ENCODE measurements at regions not wholly inside any gene's neighbourhood (a gene's known extent, or its start where the extent isn't known, plus 50 kb on each side); places are given as distances from the start of the nearest gene placed in this dataset.
"Not testable (repeated sequence)": the region's sequence is repeated elsewhere in the genome, so short reads cannot be mapped to it uniquely, and the experiment has no call there.

DNA sequence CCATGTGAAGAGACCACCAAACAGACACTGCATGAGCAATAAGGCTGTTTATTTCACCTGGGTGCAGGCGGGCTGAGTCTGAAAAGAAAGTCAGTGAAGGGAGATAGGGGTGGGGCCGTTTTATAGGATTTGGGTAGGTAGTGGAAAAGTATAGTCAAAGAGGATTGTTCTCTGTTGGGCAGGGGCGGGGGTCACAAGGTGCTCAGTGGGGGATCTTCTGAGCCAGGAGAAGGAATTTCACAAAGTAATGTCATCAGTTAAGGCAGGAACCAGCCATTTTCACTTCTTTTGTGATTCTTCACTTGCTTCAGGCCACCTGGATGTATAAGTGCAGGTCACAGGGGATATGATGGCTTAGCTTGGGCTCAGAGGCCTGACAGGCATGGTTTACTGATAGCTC is 444.6 kb upstream of the ZNG1F start:
- not testable (repeated sequence) for H3K4me3 Mint-ChIP-seq; H3K4me1 Mint-ChIP-seq (ENCODE audit: low read depth); DNase-seq (ENCODE audit: low spot score); H3K36me3 Mint-ChIP-seq (ENCODE audit: low read depth); H3K9me3 Mint-ChIP-seq; H3K27ac Mint-ChIP-seq; H3K27me3 Mint-ChIP-seq (ENCODE audit: low read depth)

DNA sequence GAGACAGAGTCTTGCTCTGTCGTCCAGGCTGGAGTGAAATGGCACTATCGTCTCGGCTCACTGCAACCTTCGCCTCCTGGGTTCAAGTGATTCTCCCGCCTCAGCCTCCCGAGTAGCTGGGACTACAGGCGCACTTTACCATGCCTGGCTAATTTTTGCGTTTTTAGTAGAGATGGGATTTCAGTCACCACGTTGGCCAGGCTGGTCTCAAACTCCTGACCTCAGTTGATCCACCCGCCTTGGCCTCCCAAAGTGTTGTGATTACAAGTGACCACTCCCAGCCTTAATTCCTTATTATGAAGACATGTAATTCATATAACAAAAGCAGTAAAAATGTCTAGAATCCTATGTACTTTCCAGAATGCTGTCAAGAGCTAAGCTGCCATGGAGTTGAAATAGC is 434.5 kb upstream of the ZNG1F start:
- not testable (repeated sequence) for H3K27ac Mint-ChIP-seq; H3K4me1 Mint-ChIP-seq (ENCODE audit: low read depth); H3K9me3 Mint-ChIP-seq; H3K36me3 Mint-ChIP-seq (ENCODE audit: low read depth); DNase-seq (ENCODE audit: low spot score); H3K4me3 Mint-ChIP-seq; H3K27me3 Mint-ChIP-seq (ENCODE audit: low read depth)

DNA sequence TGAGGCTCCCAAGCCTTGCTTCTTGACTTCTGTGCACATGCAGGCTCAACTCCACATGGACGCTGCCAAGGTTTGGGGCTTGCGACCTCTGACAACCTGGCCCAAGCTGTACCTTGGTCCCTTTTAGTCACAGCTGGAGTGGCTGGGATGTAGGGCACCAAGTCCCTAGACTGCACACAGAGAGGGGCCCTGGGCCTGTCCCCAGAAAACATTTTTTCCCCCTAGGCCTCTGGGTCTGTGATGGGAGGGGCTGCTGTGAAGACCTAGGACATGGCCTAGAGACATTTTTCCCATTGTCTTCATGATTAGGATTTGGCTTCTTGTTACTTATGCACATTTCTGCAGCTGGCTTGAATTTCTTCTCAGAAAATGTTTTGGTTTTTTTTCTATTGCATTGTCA is 430.1 kb upstream of the ZNG1F start:
- not testable (repeated sequence) for H3K36me3 Mint-ChIP-seq (ENCODE audit: low read depth); H3K27ac Mint-ChIP-seq; H3K9me3 Mint-ChIP-seq; DNase-seq (ENCODE audit: low spot score); H3K27me3 Mint-ChIP-seq (ENCODE audit: low read depth); H3K4me3 Mint-ChIP-seq; H3K4me1 Mint-ChIP-seq (ENCODE audit: low read depth)

DNA sequence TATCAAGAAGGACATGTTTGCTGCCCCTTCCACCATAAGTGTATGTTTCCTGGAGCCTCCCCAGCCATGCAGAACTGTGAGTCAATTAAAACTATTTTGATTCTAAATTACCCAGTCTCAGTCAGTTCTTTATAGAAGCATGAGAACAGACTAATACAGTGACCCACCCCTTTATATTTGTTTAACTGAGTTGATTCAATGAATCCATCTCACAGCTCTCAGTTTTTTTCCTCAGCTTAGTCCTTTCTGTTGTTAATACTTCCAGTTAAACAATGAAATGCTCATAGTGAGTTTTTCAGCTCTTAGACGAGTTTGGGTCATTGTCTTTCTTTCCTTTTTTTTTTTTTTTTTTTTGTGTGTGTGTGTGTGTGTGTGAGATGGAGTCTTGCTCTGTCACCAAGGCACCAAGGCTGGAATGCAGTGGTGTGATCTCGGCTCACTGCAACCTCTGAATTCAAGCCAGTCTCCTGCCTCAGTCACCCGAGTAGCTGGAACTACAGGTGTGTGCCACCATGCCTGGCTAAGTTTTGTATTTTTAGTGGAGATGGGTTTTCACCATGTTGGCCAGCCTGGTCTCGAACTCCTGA is 417.9 kb upstream of the ZNG1F start:
- H3K27ac Mint-ChIP-seq; H3K9me3 Mint-ChIP-seq; H3K36me3 Mint-ChIP-seq (ENCODE audit: low read depth); H3K27me3 Mint-ChIP-seq (ENCODE audit: low read depth); H3K4me3 Mint-ChIP-seq; H3K4me1 Mint-ChIP-seq (ENCODE audit: low read depth); DNase-seq (ENCODE audit: low spot score): not testable (repeated sequence)

DNA sequence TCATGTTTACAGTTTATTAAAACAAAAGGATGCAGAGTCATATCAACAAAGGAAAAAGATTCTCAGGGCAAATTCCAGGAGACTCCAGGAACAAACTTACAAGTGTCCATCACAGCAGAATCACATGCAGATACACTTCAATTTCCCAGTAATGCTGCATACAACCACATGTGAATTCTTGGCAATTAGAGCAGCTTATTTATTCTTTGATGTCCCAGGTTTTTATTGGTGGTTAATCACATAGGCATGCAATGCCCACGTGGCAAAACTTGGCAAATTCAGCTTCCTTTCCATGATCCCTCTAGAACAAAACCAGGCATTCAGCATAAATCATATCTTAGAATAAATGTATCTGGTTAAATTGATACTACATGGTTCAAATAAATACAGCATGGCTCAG is 376.5 kb upstream of the ZNG1F start:
- not testable (repeated sequence) for H3K27me3 Mint-ChIP-seq (ENCODE audit: low read depth); H3K4me1 Mint-ChIP-seq (ENCODE audit: low read depth); H3K9me3 Mint-ChIP-seq; DNase-seq (ENCODE audit: low spot score); H3K36me3 Mint-ChIP-seq (ENCODE audit: low read depth); H3K4me3 Mint-ChIP-seq; H3K27ac Mint-ChIP-seq
